Karpas-422 (cell line): ENCODE measurements at regions not wholly inside any gene's neighbourhood (a gene's known extent, or its start where the extent isn't known, plus 50 kb on each side); places are given as distances from the start of the nearest gene placed in this dataset.

Source experiments
- DNase-seq: peaks from one replicate; pipeline ENCODE4 v3.0.0-alpha.2; 2015
- H2AFZ ChIP-seq: fragments of 200-600 bp; sonication (generic); 2 replicates; pipeline ENCODE4 v1.6.1; 2014; ENCODE audit warnings: antibody characterized with exemption, low read length, mixed read lengths
- H3K27ac ChIP-seq: fragments of 200-600 bp; sonication (generic); 2 replicates; pipeline ENCODE4 v1.5.1; 2014; ENCODE audit warnings: mild to moderate bottlenecking, low read length, moderate library complexity
- H3K27me3 ChIP-seq: fragments of 200-600 bp; sonication (generic); 2 replicates; pipeline ENCODE4 v1.6.1; 2014; ENCODE audit warnings: low read length, mixed read lengths
- H3K36me3 ChIP-seq: fragments of 200-600 bp; sonication (generic); 2 replicates; pipeline ENCODE4 v1.6.1; 2014; ENCODE audit warnings: low read length, mixed read lengths; ENCODE audit not compliant: insufficient read depth
- H3K4me1 ChIP-seq: fragments of 200-600 bp; sonication (generic); 2 replicates; pipeline ENCODE4 v1.6.1; 2014; ENCODE audit warnings: mild to moderate bottlenecking, low read length, mixed read lengths
- H3K4me2 ChIP-seq: fragments of 200-600 bp; sonication (generic); 2 replicates; pipeline ENCODE4 v1.6.1; 2014; ENCODE audit warnings: low read length, low read depth, mild to moderate bottlenecking; ENCODE audit not compliant: poor library complexity, severe bottlenecking
- H3K4me3 ChIP-seq: fragments of 200-600 bp; sonication (generic); 2 replicates; pipeline ENCODE4 v1.5.1; 2014; ENCODE audit warnings: mild to moderate bottlenecking, antibody characterized with exemption, low read length, mixed read lengths
- H3K79me2 ChIP-seq: fragments of 200-600 bp; sonication (generic); 2 replicates; pipeline ENCODE4 v1.6.1; 2014; ENCODE audit warnings: mild to moderate bottlenecking, low read length, mixed read lengths
- H3K9ac ChIP-seq: fragments of 200-600 bp; sonication (generic); 2 replicates; pipeline ENCODE4 v1.6.0; 2014; ENCODE audit warnings: low read length
- H3K9me2 ChIP-seq: fragments of 200-600 bp; sonication (generic), shearing (Covaris generic); replicated peaks from 2 replicates; pipeline ENCODE4 v1.6.0; 2014; ENCODE audit warnings: mild to moderate bottlenecking, low read length, moderate library complexity; ENCODE audit not compliant: insufficient read depth
- H3K9me3 ChIP-seq: fragments of 300-700, 200-600 bp; sonication (generic); 2 replicates; pipeline ENCODE4 v1.6.1; 2014; ENCODE audit warnings: low read length, mixed read lengths
- H4K20me1 ChIP-seq: fragments of 200-600 bp; sonication (generic); 2 replicates; pipeline ENCODE4 v1.6.1; 2014; ENCODE audit warnings: mild to moderate bottlenecking, antibody characterized with exemption, low read length, low read depth; ENCODE audit not compliant: insufficient read depth

DNA sequence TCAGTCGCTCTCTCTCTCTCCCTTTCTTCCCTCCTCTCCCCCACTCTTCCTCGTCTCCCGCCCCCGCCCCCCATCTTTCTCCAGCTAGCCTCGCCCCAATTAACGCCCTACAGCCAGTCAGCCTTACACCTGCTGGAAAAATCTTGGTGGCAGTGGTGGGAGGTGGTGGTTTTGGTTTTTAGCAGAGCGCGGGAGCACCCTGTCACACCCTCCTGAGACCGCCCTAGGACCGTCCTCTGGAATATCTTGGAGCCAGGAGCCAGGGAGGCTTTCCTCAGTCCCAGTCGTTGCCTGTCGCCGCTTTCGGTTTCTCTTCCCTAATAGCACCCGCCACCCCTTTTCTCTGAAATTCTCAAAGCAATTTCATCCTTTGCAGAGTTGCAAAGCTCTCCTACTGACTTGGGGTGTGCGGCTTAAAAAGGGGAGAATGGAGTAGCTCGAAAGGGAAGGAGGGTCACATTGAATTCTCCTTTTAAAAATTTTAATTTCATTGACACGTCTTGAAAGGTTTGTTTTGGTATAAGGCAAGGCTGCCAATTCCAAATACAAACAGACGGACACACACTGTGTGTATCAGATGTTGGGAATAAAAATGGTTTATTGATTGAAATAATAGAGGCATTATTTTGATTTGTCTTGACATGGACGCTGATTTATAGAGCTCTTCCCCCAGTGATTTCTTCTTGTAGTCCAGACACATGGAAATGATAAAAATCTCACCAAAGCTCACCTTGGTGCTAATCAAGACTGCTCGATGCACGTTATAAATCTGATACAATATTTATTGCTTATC, 301.3 kb downstream of the PARP8 start:
- H3K36me3 ChIP-seq, result no peaks in the 10 kb centered on the region
- H3K4me1 ChIP-seq, result peaks cover 7% of the 10 kb centered on the region
- H3K27me3 ChIP-seq, result no peaks in the 10 kb centered on the region
- no peak overlapping the region for H3K27ac ChIP-seq
- H3K9ac ChIP-seq, result no peak overlapping the region
- no peak overlapping the region for H2AFZ ChIP-seq
- DNase-seq, result no peak
- H3K79me2 ChIP-seq, result no peaks in the 10 kb centered on the region
- H3K9me3 ChIP-seq, result no peaks in the 10 kb centered on the region
- H3K4me3 ChIP-seq, result no peak overlapping the region
- H3K4me2 ChIP-seq, result no peak overlapping the region
- no peaks in the 10 kb centered on the region for H4K20me1 ChIP-seq
- H3K9me2 ChIP-seq, result no peaks in the 10 kb centered on the region

GRCh38 chr5:50968356-50969149, 302.1 kb downstream of the PARP8 start:
- Histone ChIP-seq H4K20me1 (no peaks in the 10 kb centered on the region), H3K9me2 (no peaks in the 10 kb centered on the region), H3K79me2 (no peaks in the 10 kb centered on the region), H3K27me3 (no peaks in the 10 kb centered on the region), H3K9me3 (no peaks in the 10 kb centered on the region), H2AFZ (no peak overlapping the region), H3K27ac (no peak overlapping the region), H3K9ac (no peak overlapping the region), H3K4me2 (no peak overlapping the region), H3K4me1 (peaks cover 1% of the 10 kb centered on the region; the same call in 1 of the 2 replicates), H3K36me3 (no peaks in the 10 kb centered on the region), H3K4me3 (no peak overlapping the region)
- DNase-seq, result peak; percentile 16

DNA sequence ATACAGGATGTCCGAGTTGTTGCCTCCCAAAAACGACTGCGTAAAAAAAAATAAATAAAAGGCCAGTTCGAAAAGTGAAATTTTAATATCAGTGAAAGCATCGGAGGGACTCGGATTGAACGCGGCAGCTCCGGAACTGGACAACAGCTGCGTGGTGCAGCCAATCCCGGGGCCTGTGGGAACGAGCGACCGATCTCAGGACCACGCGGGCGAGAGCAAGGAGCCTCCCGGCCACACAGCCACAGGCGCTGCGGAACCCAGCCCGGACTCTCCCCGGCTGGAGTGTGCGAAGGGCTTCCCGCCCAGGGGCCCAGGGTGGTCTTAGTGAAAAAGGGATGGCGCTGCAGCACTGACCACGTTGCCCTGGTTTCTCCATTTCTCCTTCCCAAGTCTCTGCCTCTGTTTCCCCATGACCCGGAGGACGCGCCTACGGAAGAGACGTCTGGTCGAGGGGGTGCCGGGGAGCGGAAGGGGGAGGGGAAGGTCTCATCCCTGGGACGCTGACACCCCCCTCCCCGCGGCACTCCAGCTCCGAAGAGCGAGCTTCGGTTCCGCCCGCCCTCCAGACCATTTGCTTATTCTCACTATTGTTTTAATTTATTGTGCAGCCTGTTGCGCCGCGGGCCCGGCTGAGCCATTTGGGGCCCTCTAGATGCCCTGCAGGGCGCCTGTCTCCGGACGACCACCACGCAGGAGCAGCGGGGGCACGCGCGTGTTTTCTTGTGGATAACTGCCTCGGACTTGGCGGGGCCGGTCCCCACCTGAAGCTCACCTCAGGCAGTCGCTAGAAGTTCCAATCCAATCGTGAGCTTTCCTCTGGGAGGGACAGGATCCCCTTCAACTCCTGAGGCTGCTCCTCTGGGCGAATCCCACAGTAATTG, 303.0 kb downstream of the PARP8 start:
- H3K9ac ChIP-seq, result no peak overlapping the region
- H3K4me1 ChIP-seq, result no peaks in the 10 kb centered on the region
- no peaks in the 10 kb centered on the region for H3K36me3 ChIP-seq
- no peaks in the 10 kb centered on the region for H3K9me2 ChIP-seq
- no peak overlapping the region for H3K27ac ChIP-seq
- H4K20me1 ChIP-seq, result no peaks in the 10 kb centered on the region
- H3K4me3 ChIP-seq, result no peak overlapping the region
- DNase-seq, result no peak
- no peak overlapping the region for H3K4me2 ChIP-seq
- no peaks in the 10 kb centered on the region for H3K79me2 ChIP-seq
- H2AFZ ChIP-seq, result no peak overlapping the region
- H3K27me3 ChIP-seq, result no peaks in the 10 kb centered on the region
- no peaks in the 10 kb centered on the region for H3K9me3 ChIP-seq

DNA sequence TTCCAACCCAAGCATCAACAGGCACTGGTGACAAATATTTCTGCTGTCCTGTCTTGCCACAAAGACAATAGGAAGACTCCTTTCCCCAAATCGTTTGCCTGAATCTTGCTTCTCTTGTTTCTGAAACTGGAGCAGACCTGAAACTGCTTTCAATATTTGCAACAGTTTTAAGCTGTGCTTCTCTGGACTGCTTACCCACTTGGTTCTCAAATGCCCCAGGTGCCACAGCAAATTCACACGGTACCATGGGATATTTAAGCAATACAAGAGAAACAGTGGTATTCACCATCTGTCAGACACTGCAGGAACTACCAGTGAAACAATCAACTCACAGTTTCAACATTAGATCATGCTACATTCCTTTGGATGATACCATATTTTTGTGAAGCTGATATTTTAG, 309.4 kb downstream of the PARP8 start:
- no peak overlapping the region for H2AFZ ChIP-seq
- no peaks in the 10 kb centered on the region for H3K27me3 ChIP-seq
- H3K4me1 ChIP-seq, result no peaks in the 10 kb centered on the region
- no peaks in the 10 kb centered on the region for H3K9me3 ChIP-seq
- no peaks in the 10 kb centered on the region for H3K9me2 ChIP-seq
- H3K79me2 ChIP-seq, result no peaks in the 10 kb centered on the region
- H3K27ac ChIP-seq, result no peak overlapping the region
- no peaks in the 10 kb centered on the region for H3K36me3 ChIP-seq
- no peak overlapping the region for H3K9ac ChIP-seq
- DNase-seq, result no peak
- H3K4me3 ChIP-seq, result no peak overlapping the region
- H4K20me1 ChIP-seq, result no peaks in the 10 kb centered on the region
- no peak overlapping the region for H3K4me2 ChIP-seq

- H2AFZ ChIP-seq, result no peak overlapping the region
- H3K9ac ChIP-seq, result no peak overlapping the region
- no peaks in the 10 kb centered on the region for H3K27me3 ChIP-seq
- DNase-seq, result no peak
- no peaks in the 10 kb centered on the region for H3K4me1 ChIP-seq
- H4K20me1 ChIP-seq, result no peaks in the 10 kb centered on the region
- no peaks in the 10 kb centered on the region for H3K9me2 ChIP-seq
- no peak overlapping the region for H3K4me3 ChIP-seq
- no peak overlapping the region for H3K4me2 ChIP-seq
- no peak overlapping the region for H3K27ac ChIP-seq
- no peaks in the 10 kb centered on the region for H3K9me3 ChIP-seq
- H3K79me2 ChIP-seq, result no peaks in the 10 kb centered on the region
- no peaks in the 10 kb centered on the region for H3K36me3 ChIP-seq
Observed at GRCh38 chr5:50978924-50979323, 312.5 kb downstream of the PARP8 start.

DNA sequence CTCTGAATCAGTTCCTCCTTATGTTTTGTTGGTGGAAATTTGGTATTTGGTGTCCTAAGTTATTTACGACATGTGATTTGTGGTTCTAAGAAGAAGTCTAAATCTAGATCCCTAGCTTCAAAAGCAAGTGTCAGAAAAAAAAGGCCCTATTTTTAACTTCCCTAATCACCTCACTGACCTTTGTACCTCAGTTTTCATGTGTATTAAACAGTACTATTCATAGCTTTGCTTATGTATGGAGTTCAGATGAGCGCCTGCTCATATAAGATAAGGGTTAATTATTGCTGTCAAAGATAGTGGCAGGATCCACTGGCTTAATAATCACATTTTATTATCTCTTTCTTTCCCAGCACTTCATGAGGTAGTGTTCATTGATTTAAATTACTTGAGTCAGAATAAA, 318.2 kb downstream of the PARP8 start:
- H3K27ac ChIP-seq, result no peak overlapping the region
- no peaks in the 10 kb centered on the region for H3K4me1 ChIP-seq
- no peaks in the 10 kb centered on the region for H3K36me3 ChIP-seq
- H3K9me3 ChIP-seq, result no peaks in the 10 kb centered on the region
- no peak overlapping the region for H2AFZ ChIP-seq
- H3K9me2 ChIP-seq, result no peaks in the 10 kb centered on the region
- H3K79me2 ChIP-seq, result no peaks in the 10 kb centered on the region
- no peak overlapping the region for H3K4me3 ChIP-seq
- H3K4me2 ChIP-seq, result no peak overlapping the region
- no peaks in the 10 kb centered on the region for H4K20me1 ChIP-seq
- DNase-seq, result no peak
- no peak overlapping the region for H3K9ac ChIP-seq
- no peaks in the 10 kb centered on the region for H3K27me3 ChIP-seq

DNA sequence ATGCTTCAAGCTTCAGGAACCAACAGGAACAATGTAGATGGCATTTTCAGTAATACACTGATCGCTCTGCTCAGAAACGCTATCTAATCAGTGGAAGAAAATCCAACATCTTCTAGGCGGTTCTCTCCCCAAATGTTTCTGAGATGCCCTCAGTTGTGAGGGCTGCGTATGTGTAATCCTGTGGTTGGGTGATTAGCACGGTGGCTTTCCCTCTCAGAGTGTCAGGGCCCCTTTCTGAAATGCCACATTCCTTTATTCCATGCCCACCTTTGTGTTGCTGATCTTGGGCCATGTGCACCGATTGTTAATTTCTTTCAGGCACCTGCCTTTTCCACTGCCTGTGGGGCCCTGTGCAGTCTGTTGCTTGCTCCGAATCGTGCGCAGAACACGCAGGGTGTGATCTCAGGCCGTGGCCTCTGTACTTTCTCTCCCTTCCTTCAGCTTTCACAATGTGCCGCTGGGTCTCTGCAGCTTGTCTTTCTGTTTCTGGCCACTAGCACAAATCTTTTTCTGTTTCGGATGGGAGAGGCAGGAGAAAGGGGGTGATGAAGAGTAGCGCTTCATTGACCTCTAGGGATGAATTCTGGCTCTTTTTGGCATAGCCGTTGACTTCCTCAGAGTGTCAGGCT, 324.0 kb downstream of the PARP8 start:
- H3K79me2 ChIP-seq, result no peaks in the 10 kb centered on the region
- H3K4me3 ChIP-seq, result no peak overlapping the region
- H3K9me3 ChIP-seq, result no peaks in the 10 kb centered on the region
- H3K4me2 ChIP-seq, result no peak overlapping the region
- no peaks in the 10 kb centered on the region for H3K4me1 ChIP-seq
- H3K9ac ChIP-seq, result no peak overlapping the region
- H3K27ac ChIP-seq, result no peak overlapping the region
- no peaks in the 10 kb centered on the region for H3K27me3 ChIP-seq
- H4K20me1 ChIP-seq, result no peaks in the 10 kb centered on the region
- no peak overlapping the region for H2AFZ ChIP-seq
- no peaks in the 10 kb centered on the region for H3K9me2 ChIP-seq
- no peaks in the 10 kb centered on the region for H3K36me3 ChIP-seq
- no peak for DNase-seq
